GM12891 (cell line): ENCODE measurements at regions not wholly inside any gene's neighbourhood (a gene's known extent, or its start where the extent isn't known, plus 50 kb on each side); places are given as distances from the start of the nearest gene placed in this dataset.

Source experiments
- POLR2A ChIP-seq: IDR thresholded peaks from 2 replicates; pipeline ENCODE4 v1.6.1; 2011; ENCODE audit warnings: low read depth, low read length, control low read depth
- POLR2AphosphoS5 ChIP-seq: IDR thresholded peaks from 2 replicates; pipeline ENCODE4 v1.6.1; 2011; ENCODE audit warnings: low read depth, low read length, control low read depth

GRCh38 chr2:184072470-184072869 lies 525.9 kb upstream of the ZNF804A start:
- TF ChIP-seq POLR2A (no peak), POLR2AphosphoS5 (no peak)
